Calu3 (cell line): ENCODE measurements at regions not wholly inside any gene's neighbourhood (a gene's known extent, or its start where the extent isn't known, plus 50 kb on each side); places are given as distances from the start of the nearest gene placed in this dataset.

Source experiments
- BruUV-seq: library from RNA; stranded (reverse); fragments of 400-500 nt; replicated peaks from 2 replicates; lab custom pipeline; 2021; lab: Mats Ljungman, UMichigan
- CTCF ChIA-PET: fragments of 300-600 bp; sonication (Branson Sonifier 250); formaldehyde crosslinking; loops from one replicate; lab custom pipeline; 2022; ENCODE audit warnings: antibody characterized with exemption; lab: Charles Lee
- DNase-seq: peaks from one replicate; pipeline ENCODE4 v3.0.0; 2022
- H3K27ac Mint-ChIP-seq: one replicate; pipeline ENCODE4 v1.8.0; 2022; ENCODE audit warnings: mixed read lengths; ENCODE audit not compliant: unreplicated experiment
- H3K27me3 Mint-ChIP-seq: one replicate; pipeline ENCODE4 v1.8.0; 2022; ENCODE audit warnings: mixed read lengths; ENCODE audit not compliant: unreplicated experiment
- H3K36me3 Mint-ChIP-seq: one replicate; pipeline ENCODE4 v1.8.0; 2022; ENCODE audit warnings: mild to moderate bottlenecking, moderate library complexity, mixed read lengths; ENCODE audit not compliant: insufficient read depth, unreplicated experiment
- H3K4me1 Mint-ChIP-seq: one replicate; pipeline ENCODE4 v1.8.0; 2022; ENCODE audit warnings: mild to moderate bottlenecking, low read depth, mixed read lengths; ENCODE audit not compliant: unreplicated experiment
- H3K4me3 Mint-ChIP-seq: one replicate; pipeline ENCODE4 v1.8.0; 2022; ENCODE audit warnings: mild to moderate bottlenecking, low read depth, moderate library complexity, mixed read lengths; ENCODE audit not compliant: unreplicated experiment
- H3K9me3 Mint-ChIP-seq: one replicate; pipeline ENCODE4 v1.8.0; 2022; ENCODE audit warnings: low read depth, mixed read lengths; ENCODE audit not compliant: unreplicated experiment
- CTCF ChIP-seq: fragments of 200-600 bp; IDR thresholded peaks from one replicate; pipeline ENCODE4 v1.8.0; 2022; ENCODE audit warnings: antibody characterized with exemption; ENCODE audit not compliant: unreplicated experiment
- intact Hi-C: fragments of 100-400 bp; cut with micrococcal nuclease; formaldehyde crosslinking; loops from one replicate; pipeline ENCODE4 v1.10.0; 2022; ENCODE audit not compliant: unreplicated experiment

- TF ChIP-seq CTCF, result no peak
- Mint-ChIP-seq H3K27me3 (no peaks in the 10 kb centered on the region), H3K36me3 (no peaks in the 10 kb centered on the region), H3K9me3 (peaks cover 5% of the 10 kb centered on the region), H3K27ac (no peak overlapping the region), H3K4me1 (no peaks in the 10 kb centered on the region), H3K4me3 (no peak overlapping the region)
- CTCF ChIA-PET, result interaction anchor here (0.7 kb wide), 1 partner anchor 339 kb away, joined by 8 read pairs; no protein-coding TSS in a partner anchor
- BruUV-seq, result no TSS peak
- DNase-seq, result no peak
- intact Hi-C loops, result no loop called here
These were observed 453.9 kb upstream of the GOT2 start for GRCh38 chr16:59188029-59188428.

GRCh38 chr16:59181821-59182420, 447.8 kb upstream of the GOT2 start:
- no TSS peak for BruUV-seq
- TF ChIP-seq CTCF, result no peak
- intact Hi-C loops, result no loop called here
- Mint-ChIP-seq H3K4me3 (no peak overlapping the region), H3K27ac (no peak overlapping the region), H3K36me3 (no peaks in the 10 kb centered on the region), H3K27me3 (no peaks in the 10 kb centered on the region), H3K4me1 (no peaks in the 10 kb centered on the region), H3K9me3 (peaks cover 14% of the 10 kb centered on the region)
- DNase-seq, result no peak
- CTCF ChIA-PET, result no interaction called here

GRCh38 chr16:59180083-59180476, 446.0 kb upstream of the GOT2 start:
- CTCF ChIA-PET, result no interaction called here

GRCh38 chr16:59179446-59180082, 445.4 kb upstream of the GOT2 start:
- H3K4me1 Mint-ChIP-seq, result no peaks in the 10 kb centered on the region
- no peak for TF ChIP-seq CTCF
- no peak overlapping the region for H3K4me3 Mint-ChIP-seq
- CTCF ChIA-PET, result no interaction called here
- H3K9me3 Mint-ChIP-seq, result peaks cover 18% of the 10 kb centered on the region
- intact Hi-C loops, result no loop called here
- no peak overlapping the region for H3K27ac Mint-ChIP-seq
- H3K36me3 Mint-ChIP-seq, result no peaks in the 10 kb centered on the region
- no peak for DNase-seq
- no TSS peak for BruUV-seq
- no peaks in the 10 kb centered on the region for H3K27me3 Mint-ChIP-seq

More at GRCh38 chr16:59180083-59180476, 446.0 kb upstream of the GOT2 start:
- DNase-seq, result no peak
- Mint-ChIP-seq H3K36me3 (no peaks in the 10 kb centered on the region), H3K9me3 (peaks cover 18% of the 10 kb centered on the region), H3K27me3 (no peaks in the 10 kb centered on the region), H3K27ac (no peak overlapping the region), H3K4me1 (no peaks in the 10 kb centered on the region), H3K4me3 (no peak overlapping the region)
- BruUV-seq, result no TSS peak
- no peak for TF ChIP-seq CTCF
- intact Hi-C loops, result no loop called here
